ENCODE measurements at regions not wholly inside any gene's neighbourhood (a gene's known extent, or its start where the extent isn't known, plus 50 kb on each side); places are given as distances from the start of the nearest gene placed in this dataset.

DNA sequence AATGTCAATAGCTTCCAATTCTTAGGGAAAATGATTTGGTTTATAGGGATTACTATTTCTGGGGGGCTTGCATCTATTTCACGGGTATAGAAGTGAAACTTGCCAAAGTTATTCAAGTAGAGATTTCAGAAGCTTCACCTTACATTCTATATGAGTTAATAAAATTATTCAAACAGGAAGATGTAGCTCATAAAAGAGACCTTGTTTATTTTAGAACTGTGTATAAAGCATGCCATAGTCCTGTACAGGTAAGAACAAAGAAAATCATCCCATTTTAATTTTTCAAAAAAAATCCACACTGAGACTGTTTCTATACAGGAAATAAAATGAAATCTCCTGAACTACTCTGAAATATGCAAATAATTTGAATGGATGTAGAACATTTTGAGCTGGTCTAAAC lies 834.7 kb downstream of the TRHDE start:
- Mint-ChIP-seq H3K27ac (no peak overlapping the region), H3K27me3 (no peaks in the 10 kb centered on the region), H3K9me3 (peaks cover 16% of the 10 kb centered on the region), H3K4me1 (ENCODE audit: low read depth) (no peaks in the 10 kb centered on the region), H3K36me3 (ENCODE audit: low read depth) (no peaks in the 10 kb centered on the region), H3K4me3 (no peak overlapping the region)
- intact Hi-C loops (cut with DNase I, micrococcal nuclease) = no loop called here
- TF ChIP-seq, protein P1, sequence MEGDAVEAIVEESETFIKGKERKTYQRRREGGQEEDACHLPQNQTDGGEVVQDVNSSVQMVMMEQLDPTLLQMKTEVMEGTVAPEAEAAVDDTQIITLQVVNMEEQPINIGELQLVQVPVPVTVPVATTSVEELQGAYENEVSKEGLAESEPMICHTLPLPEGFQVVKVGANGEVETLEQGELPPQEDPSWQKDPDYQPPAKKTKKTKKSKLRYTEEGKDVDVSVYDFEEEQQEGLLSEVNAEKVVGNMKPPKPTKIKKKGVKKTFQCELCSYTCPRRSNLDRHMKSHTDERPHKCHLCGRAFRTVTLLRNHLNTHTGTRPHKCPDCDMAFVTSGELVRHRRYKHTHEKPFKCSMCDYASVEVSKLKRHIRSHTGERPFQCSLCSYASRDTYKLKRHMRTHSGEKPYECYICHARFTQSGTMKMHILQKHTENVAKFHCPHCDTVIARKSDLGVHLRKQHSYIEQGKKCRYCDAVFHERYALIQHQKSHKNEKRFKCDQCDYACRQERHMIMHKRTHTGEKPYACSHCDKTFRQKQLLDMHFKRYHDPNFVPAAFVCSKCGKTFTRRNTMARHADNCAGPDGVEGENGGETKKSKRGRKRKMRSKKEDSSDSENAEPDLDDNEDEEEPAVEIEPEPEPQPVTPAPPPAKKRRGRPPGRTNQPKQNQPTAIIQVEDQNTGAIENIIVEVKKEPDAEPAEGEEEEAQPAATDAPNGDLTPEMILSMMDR (IDR thresholded peaks at IDR 0.05) = no peak
- Histone ChIP-seq H3K27ac (ENCODE audit: low read depth in 1 of 2, low read length in 2 of 2) (no peak overlapping the region), H3K27me3 (ENCODE audit: control insufficient read depth in 1 of 2, insufficient read depth in 2 of 2, low read length in 2 of 2) (no peaks in the 10 kb centered on the region), H3K9me3 (ENCODE audit: control insufficient read depth in 1 of 2, insufficient read depth in 1 of 2, low read length in 2 of 2) (peaks cover 0 to 4% of the 10 kb centered on the region in 2 experiments), H3K4me3 (ENCODE audit: low read length) (no peak overlapping the region), H3K4me1 (ENCODE audit: insufficient read depth, low read length) (no peaks in the 10 kb centered on the region), H3K36me3 (ENCODE audit: insufficient read depth, low read length) (no peaks in the 10 kb centered on the region)
- ATAC-seq (ENCODE audit: poor library complexity) = no peak
- CTCF ChIA-PET = no interaction called here
- DNase-seq = no peak
- POLR2A ChIA-PET = no interaction called here

DNA sequence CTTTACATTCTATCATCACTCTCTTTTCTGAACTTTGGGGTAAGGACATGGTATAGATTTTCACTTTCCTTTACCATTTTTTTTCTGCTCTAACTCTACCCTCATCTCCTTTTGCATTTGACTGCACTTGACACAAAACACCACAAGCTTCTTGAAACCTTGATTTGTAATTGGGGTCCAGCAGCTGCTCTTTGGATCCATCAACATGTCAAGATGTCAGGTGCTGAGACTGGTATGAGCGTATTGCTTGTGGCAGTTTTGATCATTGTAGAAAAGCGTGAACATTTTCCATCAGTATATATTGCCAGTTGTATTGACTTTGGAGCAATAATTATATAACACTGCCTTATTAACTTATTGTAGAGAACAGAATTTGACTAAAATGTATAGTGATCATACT lies 838.6 kb downstream of the TRHDE start:
- TF ChIP-seq, protein P1 (IDR thresholded peaks at IDR 0.05) = no peak
- CTCF ChIA-PET = no interaction called here
- DNase-seq = no peak
- no peak overlapping the region for H3K4me3 Mint-ChIP-seq
- intact Hi-C loops (cut with DNase I, micrococcal nuclease) = no loop called here
- Histone ChIP-seq H3K4me3 (ENCODE audit: low read length) (no peak overlapping the region), H3K27ac (ENCODE audit: low read depth in 1 of 2, low read length in 2 of 2) (no peak overlapping the region), H3K4me1 (ENCODE audit: insufficient read depth, low read length) (no peaks in the 10 kb centered on the region), H3K36me3 (ENCODE audit: insufficient read depth, low read length) (no peaks in the 10 kb centered on the region), H3K9me3 (ENCODE audit: control insufficient read depth in 1 of 2, insufficient read depth in 1 of 2, low read length in 2 of 2) (no peaks in the 10 kb centered on the region), H3K27me3 (ENCODE audit: control insufficient read depth in 1 of 2, insufficient read depth in 2 of 2, low read length in 2 of 2) (no peaks in the 10 kb centered on the region)
- no peak overlapping the region for H3K27ac Mint-ChIP-seq
- no peak for ATAC-seq (ENCODE audit: poor library complexity)
- no peaks in the 10 kb centered on the region for H3K36me3 Mint-ChIP-seq (ENCODE audit: low read depth)
- POLR2A ChIA-PET = no interaction called here
- no peaks in the 10 kb centered on the region for H3K4me1 Mint-ChIP-seq (ENCODE audit: low read depth)
- H3K9me3 Mint-ChIP-seq = peaks cover 14% of the 10 kb centered on the region
- no peaks in the 10 kb centered on the region for H3K27me3 Mint-ChIP-seq

DNA sequence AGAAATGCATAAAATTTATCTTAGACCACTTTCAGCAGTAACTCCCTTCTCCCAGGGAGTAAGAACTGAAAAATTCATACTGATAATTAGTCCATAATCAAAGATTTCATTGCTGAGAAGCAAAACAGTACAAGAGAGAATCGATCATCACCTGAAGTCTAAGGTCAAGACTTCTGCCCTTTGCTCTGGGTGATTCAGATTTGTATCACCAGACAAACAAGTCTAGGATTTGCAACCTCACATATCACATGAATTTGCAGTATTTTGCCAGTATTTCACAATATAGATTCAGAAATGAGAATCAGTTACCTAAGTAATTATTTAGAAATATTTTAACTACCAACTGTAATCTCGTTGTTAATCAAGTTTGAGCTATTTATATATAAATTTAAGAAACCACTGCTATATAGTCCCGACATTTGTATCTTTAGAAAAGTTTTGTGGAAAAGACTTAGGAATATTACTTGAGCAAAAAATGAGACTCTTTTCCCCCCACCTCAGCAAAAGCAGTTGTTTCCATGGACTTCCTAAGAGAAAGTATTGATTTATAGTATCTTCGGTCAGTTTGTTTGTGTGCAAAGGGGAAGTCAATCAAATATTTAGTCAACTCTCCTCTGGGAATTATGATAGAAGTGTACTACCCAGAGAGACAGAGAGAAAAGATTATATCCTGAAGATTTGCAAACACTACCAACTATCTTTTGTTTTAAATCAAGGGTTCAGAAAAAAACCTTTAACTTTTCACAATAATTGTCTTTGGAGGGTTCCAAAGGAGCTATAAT lies 840.1 kb downstream of the TRHDE start:
- Histone ChIP-seq H3K27me3 (ENCODE audit: control insufficient read depth in 1 of 2, insufficient read depth in 2 of 2, low read length in 2 of 2) (no peaks in the 10 kb centered on the region), H3K36me3 (ENCODE audit: insufficient read depth, low read length) (no peaks in the 10 kb centered on the region), H3K9me3 (ENCODE audit: control insufficient read depth in 1 of 2, insufficient read depth in 1 of 2, low read length in 2 of 2) (no peaks in the 10 kb centered on the region), H3K4me1 (ENCODE audit: insufficient read depth, low read length) (no peaks in the 10 kb centered on the region), H3K27ac (ENCODE audit: low read depth in 1 of 2, low read length in 2 of 2) (no peak overlapping the region), H3K4me3 (ENCODE audit: low read length) (no peak overlapping the region)
- DNase-seq (no peak), ATAC-seq (ENCODE audit: poor library complexity) (no peak)
- Mint-ChIP-seq H3K4me1 (ENCODE audit: low read depth) (no peaks in the 10 kb centered on the region), H3K9me3 (peaks cover 14% of the 10 kb centered on the region), H3K36me3 (ENCODE audit: low read depth) (no peaks in the 10 kb centered on the region), H3K4me3 (no peak overlapping the region), H3K27ac (no peak overlapping the region), H3K27me3 (no peaks in the 10 kb centered on the region)
- TF ChIP-seq, protein P1 (IDR thresholded peaks at IDR 0.05) = no peak
- intact Hi-C loops (cut with DNase I, micrococcal nuclease) = no loop called here
- ChIA-PET CTCF (interaction anchor here (0.7 kb wide), 1 partner anchor 13 kb away, joined by 3 read pairs; no protein-coding TSS in a partner anchor), POLR2A (no interaction called here)
